ENCODE measurements at regions not wholly inside any gene's neighbourhood (a gene's known extent, or its start where the extent isn't known, plus 50 kb on each side); places are given as distances from the start of the nearest gene placed in this dataset.

DNA sequence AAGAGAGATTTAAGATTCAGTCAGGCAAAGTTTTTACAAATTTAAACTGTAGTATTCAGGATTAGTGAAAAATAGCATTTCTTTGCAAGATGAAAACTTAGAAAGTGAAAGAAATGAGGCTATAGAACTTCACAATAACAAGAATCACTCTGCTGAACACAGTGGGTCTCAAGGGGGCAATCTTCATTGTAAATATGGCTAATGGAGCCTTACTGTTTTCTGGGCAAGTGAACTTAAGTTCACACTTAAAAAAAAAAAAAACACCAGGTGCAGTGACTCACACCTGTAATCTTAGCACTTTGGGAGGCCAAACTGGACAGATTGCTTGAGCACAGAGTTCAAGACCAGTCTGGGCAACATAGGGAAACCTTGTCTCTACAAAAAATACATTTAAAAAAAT is 175.9 kb upstream of the SNX2 start:
- Histone ChIP-seq H2AK5ac (ENCODE audit: low read depth, low read length) (no peak overlapping the region), H3K18ac (ENCODE audit: low read depth, low read length) (no peak overlapping the region)

More for the DNA sequence above, 175.9 kb upstream of the SNX2 start:
- peaks cover 2% of the 10 kb centered on the region; the same call in 1 of the 2 replicates for H3K9me3 ChIP-seq (ENCODE audit: control insufficient read depth, insufficient read depth, low read length)
- no peak overlapping the region for H3K4ac ChIP-seq (ENCODE audit: low read depth, low read length)
- no peak overlapping the region for H3K14ac ChIP-seq (replicated peaks; ENCODE audit: low read depth, low read length)
- no peak overlapping the region for H4K8ac ChIP-seq (ENCODE audit: low read depth in 2 of 2, low read length in 2 of 2)
- H3K36me3 ChIP-seq (ENCODE audit: control insufficient read depth, insufficient read depth, low read length) = no peaks in the 10 kb centered on the region
- H3K9me1 ChIP-seq (ENCODE audit: insufficient read depth, low read length) = no peaks in the 10 kb centered on the region
- H4K20me1 ChIP-seq (ENCODE audit: insufficient read depth, low read length) = no peaks in the 10 kb centered on the region
- intact Hi-C loops (cut with micrococcal nuclease) = no loop called here
- H3K56ac ChIP-seq (ENCODE audit: extremely low read depth, insufficient read depth, low read length) = no peak overlapping the region
- no peak for ATAC-seq (ENCODE audit: low read depth)
- no peak overlapping the region for H3K9ac ChIP-seq (ENCODE audit: low read depth, low read length)
- in situ Hi-C loops (cut with MboI; ENCODE audit: low sequenced_read_pairs) = no loop called here
- H2BK120ac ChIP-seq (ENCODE audit: low read depth, low read length) = no peak overlapping the region
- H3K27me3 ChIP-seq (ENCODE audit: control insufficient read depth, insufficient read depth, low read length) = no peaks in the 10 kb centered on the region
- no peak overlapping the region for H3K4me2 ChIP-seq (ENCODE audit: low read depth, low read length)
- TF ChIP-seq, protein P1, sequence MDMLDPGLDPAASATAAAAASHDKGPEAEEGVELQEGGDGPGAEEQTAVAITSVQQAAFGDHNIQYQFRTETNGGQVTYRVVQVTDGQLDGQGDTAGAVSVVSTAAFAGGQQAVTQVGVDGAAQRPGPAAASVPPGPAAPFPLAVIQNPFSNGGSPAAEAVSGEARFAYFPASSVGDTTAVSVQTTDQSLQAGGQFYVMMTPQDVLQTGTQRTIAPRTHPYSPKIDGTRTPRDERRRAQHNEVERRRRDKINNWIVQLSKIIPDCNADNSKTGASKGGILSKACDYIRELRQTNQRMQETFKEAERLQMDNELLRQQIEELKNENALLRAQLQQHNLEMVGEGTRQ (IDR thresholded peaks at IDR 0.05; ENCODE audit: low read depth, low read length) = no peak
- TF ChIP-seq MAFK (IDR thresholded peaks at IDR 0.05; ENCODE audit: low read depth, low read length) (no peak), MAZ (IDR thresholded peaks at IDR 0.05; ENCODE audit: borderline replicate concordance, low read depth, low read length) (no peak), RAD21 (IDR thresholded peaks at IDR 0.05; ENCODE audit: low read length) (no peak)
- TF ChIP-seq, protein P2, sequence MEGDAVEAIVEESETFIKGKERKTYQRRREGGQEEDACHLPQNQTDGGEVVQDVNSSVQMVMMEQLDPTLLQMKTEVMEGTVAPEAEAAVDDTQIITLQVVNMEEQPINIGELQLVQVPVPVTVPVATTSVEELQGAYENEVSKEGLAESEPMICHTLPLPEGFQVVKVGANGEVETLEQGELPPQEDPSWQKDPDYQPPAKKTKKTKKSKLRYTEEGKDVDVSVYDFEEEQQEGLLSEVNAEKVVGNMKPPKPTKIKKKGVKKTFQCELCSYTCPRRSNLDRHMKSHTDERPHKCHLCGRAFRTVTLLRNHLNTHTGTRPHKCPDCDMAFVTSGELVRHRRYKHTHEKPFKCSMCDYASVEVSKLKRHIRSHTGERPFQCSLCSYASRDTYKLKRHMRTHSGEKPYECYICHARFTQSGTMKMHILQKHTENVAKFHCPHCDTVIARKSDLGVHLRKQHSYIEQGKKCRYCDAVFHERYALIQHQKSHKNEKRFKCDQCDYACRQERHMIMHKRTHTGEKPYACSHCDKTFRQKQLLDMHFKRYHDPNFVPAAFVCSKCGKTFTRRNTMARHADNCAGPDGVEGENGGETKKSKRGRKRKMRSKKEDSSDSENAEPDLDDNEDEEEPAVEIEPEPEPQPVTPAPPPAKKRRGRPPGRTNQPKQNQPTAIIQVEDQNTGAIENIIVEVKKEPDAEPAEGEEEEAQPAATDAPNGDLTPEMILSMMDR (conservative IDR thresholded peaks at IDR 0.05; ENCODE audit: low read depth, low read length) = no peak
- TF ChIP-seq, protein P3, sequence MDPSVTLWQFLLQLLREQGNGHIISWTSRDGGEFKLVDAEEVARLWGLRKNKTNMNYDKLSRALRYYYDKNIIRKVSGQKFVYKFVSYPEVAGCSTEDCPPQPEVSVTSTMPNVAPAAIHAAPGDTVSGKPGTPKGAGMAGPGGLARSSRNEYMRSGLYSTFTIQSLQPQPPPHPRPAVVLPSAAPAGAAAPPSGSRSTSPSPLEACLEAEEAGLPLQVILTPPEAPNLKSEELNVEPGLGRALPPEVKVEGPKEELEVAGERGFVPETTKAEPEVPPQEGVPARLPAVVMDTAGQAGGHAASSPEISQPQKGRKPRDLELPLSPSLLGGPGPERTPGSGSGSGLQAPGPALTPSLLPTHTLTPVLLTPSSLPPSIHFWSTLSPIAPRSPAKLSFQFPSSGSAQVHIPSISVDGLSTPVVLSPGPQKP (IDR thresholded peaks at IDR 0.05; ENCODE audit: borderline replicate concordance, low read depth, low read length) = no peak
- DNase-seq = no peak
- H2BK15ac ChIP-seq (ENCODE audit: low read depth, low read length) = no peak overlapping the region
- H3K4me1 ChIP-seq (ENCODE audit: control insufficient read depth, insufficient read depth, low read length) = no peaks in the 10 kb centered on the region
- no peak overlapping the region for H2BK5ac ChIP-seq (ENCODE audit: low read depth, low read length, poor library complexity, severe bottlenecking)
- POLR2A ChIA-PET (ENCODE audit: unreplicated experiment) = no interaction called here
- H2AK9ac ChIP-seq (replicated peaks; ENCODE audit: low read depth, low read length, poor library complexity) = no peak overlapping the region
- no peak overlapping the region for H3K27ac ChIP-seq (ENCODE audit: insufficient read depth, low read length)
- no peak overlapping the region for H4K5ac ChIP-seq (ENCODE audit: low read depth, low read length)
- dilution Hi-C loops (cut with HindIII; ENCODE audit: low sequenced_read_pairs, unreplicated experiment) = no loop called here
- no peak overlapping the region for H4K91ac ChIP-seq (ENCODE audit: insufficient read depth, low read depth, low read length)
- no peak overlapping the region for H3K4me3 ChIP-seq (ENCODE audit: insufficient read depth, low read depth, low read length)
- no peak overlapping the region for H2BK20ac ChIP-seq (ENCODE audit: low read depth, low read length)
- no TSS peak for BruUV-seq (replicated peaks)
- H3K23ac ChIP-seq (ENCODE audit: low read depth, low read length) = no peak overlapping the region
- no peaks in the 10 kb centered on the region for H3K79me1 ChIP-seq (ENCODE audit: low read depth in 1 of 2, low read length in 2 of 2)
- CTCF ChIA-PET = no interaction called here
- H2AFZ ChIP-seq (replicated peaks; ENCODE audit: low read length, poor library complexity) = no peak overlapping the region

All from IMR-90 (cell line).